GM20431 (cell line): ENCODE measurements at regions not wholly inside any gene's neighbourhood (a gene's known extent, or its start where the extent isn't known, plus 50 kb on each side); places are given as distances from the start of the nearest gene placed in this dataset.

Source experiments
- in situ Hi-C: fragments of 300-500 bp; cut with MseI, MboI; formaldehyde crosslinking; loops from one replicate; pipeline ENCODE4 v1.15.0; 2020; ENCODE audit warnings: low sequenced_read_pairs; ENCODE audit not compliant: unreplicated experiment

DNA sequence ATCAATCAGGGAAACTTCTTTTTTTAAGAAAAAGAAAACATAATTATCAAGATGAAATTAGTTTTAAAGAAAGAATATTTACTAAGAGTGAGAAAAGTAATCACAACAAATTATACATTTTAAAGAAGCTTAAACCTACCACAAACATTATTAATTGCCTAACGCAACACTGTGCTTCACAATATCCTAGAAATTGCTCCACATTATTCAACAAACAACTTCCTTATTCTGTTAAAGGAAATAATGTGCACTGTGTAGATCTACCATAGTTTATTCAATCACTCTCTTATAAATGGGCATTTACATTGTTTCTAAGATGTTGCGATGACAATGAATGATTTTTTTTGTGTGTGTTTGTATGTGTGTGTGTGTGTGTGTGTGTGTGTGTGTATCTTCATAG, 525.9 kb upstream of the KCNMB2 start:
- in situ Hi-C loops: no loop called here

DNA sequence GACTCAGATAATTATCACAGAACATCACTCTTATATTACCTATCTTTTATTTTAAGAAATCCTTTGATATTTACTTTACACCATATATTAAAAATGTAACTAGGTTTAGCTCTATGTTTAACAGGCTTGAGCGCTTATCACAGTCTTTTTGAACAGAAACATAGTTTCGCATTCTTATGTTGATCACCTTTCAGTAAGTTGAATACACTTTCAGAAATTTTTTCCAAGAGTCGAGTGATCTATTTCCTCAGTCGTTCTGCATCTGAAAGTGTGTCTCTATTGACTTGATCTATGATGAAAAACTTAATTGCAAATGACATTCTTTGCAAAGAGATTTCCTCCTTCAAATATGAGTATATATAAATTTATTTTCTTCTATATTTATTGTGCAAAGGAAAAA, 516.6 kb upstream of the KCNMB2 start:
- in situ Hi-C loops: no loop called here

DNA sequence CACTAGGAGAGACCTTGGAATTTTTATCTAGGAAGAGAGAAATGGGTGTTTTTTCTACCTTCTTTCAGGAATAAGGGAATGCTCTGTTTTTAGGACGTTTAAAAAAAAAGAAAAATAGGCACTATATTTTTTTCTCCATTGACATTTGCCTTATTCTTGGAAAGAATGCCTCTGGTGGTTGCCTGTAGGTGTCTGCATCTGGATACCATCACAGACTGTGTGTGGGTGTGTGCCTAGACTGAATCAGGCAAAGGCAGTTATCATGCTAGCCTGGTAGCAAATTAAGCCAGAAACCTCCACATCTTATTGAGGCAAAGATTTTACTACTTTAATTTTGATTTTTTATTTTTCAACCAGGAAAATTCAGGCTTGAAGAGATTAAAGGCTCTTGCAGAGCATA, 513.6 kb upstream of the KCNMB2 start:
- in situ Hi-C loops: no loop called here

DNA sequence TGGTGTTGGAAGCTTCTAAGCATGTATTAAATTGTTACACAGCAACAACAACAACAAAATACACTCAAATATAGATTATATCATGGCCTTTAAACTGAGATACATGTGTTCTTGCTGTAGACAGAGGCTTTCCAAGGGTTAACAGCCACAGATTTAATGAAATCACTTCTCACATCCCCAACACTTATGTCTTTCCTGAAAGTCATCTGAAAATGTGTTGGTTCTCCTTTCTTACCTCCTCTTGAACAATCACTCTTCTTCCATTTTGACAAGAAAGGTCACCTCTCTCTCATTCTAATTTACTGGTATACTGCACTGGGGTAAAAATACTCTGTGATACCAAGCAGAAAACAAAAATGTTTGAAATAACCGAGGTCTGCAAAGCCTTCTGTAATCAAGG, 507.3 kb upstream of the KCNMB2 start:
- in situ Hi-C loops: no loop called here

DNA sequence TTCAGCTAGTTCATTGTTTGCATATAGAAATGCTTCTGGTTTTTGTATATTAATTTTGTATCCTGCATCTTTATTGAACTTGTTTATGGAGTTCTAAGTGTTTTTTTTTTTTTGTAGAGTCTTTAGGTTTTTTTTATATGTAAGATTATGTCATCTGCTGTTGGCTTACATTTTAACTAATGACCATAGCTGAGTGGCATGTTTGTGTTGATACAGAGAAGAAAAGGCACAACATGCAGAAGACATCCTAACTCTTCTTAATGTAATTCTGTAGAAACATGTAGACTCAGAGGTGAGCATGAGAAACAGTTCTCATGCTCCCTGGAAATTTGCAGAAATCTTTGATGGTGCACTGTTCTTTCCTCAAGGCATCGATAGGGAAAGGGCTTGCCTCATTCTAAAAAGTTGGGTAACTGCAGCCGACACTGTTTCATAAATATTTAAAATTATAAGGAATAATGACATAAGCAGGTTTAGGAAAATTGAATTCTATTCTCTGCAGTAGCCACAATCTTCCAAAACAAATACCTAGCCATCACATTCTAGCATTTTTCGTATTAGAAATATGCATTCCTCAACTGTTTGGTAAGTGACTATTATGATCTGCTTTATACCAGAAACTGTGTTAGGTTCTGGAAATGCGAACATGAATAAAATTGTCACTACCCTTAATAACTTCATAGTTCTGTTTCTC, 499.6 kb upstream of the KCNMB2 start:
- in situ Hi-C loops: no loop called here

- in situ Hi-C loops: no loop called here
Measured at GRCh38 chr3:178041931-178042330, 494.3 kb upstream of the KCNMB2 start.

DNA sequence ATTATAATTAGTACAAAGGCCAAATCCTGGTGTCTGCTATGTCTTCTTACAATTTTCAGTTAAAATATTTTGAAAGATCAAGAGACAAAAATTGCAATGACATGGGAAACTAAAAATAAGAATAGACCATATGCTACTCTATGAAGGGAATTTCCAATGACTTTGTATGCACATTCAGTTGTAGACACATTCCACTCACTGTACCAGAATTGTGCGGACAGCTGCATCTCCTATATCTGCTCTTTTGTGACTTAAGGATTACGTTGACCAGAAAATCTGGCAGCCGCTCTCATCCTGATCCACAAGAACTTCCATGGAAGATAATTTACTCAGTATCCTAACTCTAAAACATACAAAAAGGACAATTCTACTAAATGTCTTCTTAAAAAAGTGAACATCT, 493.9 kb upstream of the KCNMB2 start:
- in situ Hi-C loops: no loop called here

DNA sequence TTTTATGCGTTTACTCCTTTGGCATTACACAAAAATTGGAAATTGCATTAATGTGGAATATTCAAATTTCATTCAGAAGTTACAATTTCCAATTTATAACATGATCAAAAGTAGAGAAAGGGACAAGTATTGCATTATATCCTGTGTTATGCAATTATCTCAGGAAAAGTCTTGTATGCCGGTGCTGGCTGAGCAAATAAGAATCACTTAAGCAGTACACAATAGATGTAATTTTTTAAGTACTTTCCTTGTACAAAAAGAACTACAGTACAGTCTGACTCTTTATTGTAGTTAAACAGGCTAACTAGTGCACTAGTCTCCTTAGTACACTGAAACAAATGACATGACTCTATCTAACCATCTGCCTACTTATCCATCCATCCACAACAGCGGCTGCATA, 493.2 kb upstream of the KCNMB2 start:
- in situ Hi-C loops: no loop called here

GRCh38 chr3:178044320-178044719, 491.9 kb upstream of the KCNMB2 start:
- in situ Hi-C loops: no loop called here

GRCh38 chr3:178047496-178047895, 488.7 kb upstream of the KCNMB2 start:
- in situ Hi-C loops: no loop called here

GRCh38 chr3:178048768-178049167, 487.5 kb upstream of the KCNMB2 start:
- in situ Hi-C loops: no loop called here

DNA sequence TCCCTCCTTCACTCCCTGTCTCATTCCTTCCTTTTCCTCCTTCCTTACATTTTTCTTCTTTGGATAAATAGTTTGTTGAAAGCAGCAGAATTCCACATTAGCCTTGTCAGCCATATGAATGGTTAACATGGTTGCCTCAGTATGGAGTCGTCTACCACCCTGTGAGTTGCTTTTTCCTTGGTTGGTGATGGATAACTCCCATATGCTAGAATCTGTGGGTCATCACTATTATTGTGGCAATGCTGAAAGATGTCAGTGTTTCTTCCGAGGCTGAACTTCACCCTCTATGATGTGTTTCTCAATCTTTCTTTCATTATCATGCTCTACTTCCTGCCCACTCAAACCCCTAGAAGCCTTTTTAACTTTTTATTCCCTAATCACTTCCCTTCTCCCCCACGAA, 481.8 kb upstream of the KCNMB2 start:
- in situ Hi-C loops: no loop called here

DNA sequence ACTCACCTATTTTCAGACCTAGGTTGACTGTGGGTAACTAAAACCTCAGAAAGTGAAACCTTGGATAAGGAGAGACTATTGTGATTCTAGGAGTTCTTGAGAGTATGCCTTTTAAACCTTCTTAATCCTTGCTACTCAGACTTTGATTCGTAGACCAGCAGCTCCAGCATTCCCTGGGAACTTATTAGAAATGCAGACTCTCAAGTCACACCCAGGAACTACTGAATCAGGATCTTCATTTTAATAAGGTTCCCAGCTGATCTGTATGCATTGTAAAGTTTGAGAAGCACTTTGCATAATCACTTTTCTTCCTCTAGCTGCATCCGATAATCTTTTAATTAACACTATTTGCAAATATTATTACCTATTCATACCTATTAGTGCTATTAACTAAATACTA, 480.3 kb upstream of the KCNMB2 start:
- in situ Hi-C loops: no loop called here

DNA sequence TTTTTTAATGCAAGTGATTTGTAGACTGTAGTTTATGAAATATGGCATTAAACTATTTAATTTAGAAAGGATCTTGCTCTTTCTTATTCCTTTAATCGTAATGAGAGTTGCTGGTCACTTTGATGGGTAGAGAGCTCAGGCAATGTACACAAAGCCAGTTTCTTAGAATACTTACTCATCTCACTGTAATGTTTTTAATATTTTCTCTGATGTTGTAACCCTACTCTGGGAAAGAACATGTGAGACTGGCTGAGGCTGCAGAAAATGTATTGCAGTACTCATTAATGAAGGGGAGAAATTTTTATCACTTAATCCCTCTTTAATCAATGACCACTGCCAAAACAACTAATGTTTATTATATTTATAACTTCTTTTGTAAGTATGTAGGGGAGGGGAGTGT, 479.4 kb upstream of the KCNMB2 start:
- in situ Hi-C loops: no loop called here

GRCh38 chr3:178058629-178059028, 477.6 kb upstream of the KCNMB2 start:
- in situ Hi-C loops: no loop called here

- in situ Hi-C loops: no loop called here
Measured at GRCh38 chr3:178059119-178059518, 477.1 kb upstream of the KCNMB2 start.

- in situ Hi-C loops: no loop called here
Measured at GRCh38 chr3:178059836-178060235, 476.4 kb upstream of the KCNMB2 start.

DNA sequence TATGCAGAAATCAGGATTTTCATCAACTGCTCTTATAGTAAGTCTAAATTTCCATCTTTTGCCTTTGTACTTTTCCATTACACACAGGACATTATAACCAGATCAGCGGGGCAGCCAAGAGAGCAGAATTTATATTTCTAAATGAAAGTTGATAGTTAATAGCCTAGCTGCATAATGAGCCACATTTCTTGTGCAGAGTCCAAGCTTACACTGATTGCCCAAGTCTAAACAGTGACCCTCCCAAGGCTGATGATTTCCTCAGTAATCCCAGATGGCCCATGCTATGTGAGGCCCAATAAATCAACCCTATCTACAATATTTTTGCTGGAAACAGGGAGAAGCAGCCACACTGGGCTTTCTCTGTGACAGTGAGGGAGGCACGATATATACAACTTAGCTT, 475.8 kb upstream of the KCNMB2 start:
- in situ Hi-C loops: no loop called here

DNA sequence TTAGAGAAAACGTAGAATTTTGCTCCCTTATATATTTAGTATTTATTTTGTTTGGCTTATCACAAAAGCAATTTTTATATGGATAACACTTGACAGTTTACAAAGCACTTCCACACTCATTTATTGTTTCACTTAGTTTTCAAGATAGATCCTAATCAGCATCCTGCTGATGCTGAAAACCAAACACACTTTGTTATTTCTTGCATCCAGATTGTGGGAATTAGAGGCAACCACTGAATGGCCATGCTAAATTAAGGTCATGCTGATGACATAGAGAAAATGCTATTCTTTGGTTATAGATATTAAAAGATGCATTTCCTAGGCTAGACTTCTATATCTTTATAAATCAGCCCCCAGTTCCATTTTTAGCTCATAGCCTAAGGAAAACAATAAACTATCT, 474.1 kb upstream of the KCNMB2 start:
- in situ Hi-C loops: no loop called here

DNA sequence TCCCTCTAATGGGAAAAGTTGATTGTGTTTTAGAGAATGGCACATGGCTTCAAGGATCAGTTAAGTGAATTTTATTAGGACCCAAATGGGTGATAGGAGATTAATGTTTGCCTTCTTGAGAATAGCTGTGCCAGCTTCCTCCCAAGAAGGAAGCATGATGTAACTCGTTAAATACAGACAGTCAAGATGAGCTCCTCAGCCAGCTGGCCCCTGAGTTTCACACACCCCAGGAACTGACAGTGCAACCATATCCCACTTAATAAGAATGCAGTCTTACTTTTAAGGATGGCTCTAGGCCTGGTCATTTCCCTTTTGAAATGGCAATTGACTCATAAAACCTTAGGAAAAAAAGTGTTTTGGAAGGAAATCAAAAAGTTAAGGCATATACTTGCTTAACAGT, 472.8 kb upstream of the KCNMB2 start:
- in situ Hi-C loops: no loop called here

DNA sequence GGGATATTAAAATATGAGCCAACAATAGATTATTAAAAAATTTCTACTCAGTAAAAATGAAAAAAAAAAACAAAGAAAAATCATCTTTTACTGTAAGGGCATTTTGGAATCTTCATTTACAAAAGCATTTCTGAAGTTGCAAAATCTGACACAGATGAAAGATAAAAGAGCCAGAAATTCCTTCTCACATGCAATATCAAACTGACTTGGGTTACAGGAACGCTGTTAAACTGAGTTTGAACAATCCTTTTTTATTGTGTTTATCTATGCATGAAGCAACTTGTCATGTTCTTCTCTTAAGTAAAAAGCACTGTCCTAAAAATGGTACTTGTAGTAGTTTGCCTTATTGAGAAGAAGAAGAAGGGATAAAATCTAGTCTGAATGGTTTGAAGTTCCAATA, 468.5 kb upstream of the KCNMB2 start:
- in situ Hi-C loops: no loop called here

DNA sequence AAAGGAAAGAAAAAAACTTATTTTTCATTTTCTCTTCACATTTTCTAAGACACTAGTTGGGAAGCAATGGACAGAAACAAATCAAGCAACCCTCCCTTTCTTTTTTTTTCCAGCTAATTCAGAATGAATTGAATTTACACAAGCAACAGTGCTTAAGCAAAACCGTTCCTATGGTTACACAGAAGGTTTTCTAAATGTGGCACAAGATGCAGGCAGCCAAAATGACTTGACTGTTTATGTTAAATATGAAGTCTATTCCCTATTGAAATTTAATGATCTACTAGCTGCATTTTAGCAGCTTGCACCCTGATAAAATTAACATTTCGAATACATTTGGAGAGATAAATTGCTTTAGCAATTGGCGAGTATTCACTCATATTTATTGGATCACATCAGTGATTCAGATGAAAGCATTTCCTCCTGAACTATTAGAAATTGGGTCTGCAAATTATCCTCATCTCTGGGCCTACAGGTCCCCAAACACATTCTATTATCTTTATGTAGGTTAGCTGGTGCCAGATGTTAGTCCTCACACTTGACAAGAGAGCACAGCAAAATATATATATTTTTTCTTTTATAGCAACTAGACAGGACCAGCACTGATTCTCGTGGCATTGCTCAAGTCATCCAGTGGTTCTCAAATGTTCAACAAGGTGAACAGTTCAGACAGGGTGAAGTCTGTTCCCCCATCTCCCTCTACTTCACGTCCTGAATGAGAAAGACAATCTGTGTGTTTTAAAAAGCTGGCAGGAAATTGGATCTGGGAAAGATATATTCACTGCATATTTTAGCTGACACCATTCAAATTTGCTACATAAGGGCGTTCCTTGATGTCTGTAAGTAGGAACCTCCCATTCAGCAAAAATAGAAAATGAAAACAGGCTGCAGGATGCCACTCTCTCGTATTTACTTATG, 463.6 kb upstream of the KCNMB2 start:
- in situ Hi-C loops: no loop called here
